ENCODE measurements at regions not wholly inside any gene's neighbourhood (a gene's known extent, or its start where the extent isn't known, plus 50 kb on each side); places are given as distances from the start of the nearest gene placed in this dataset.

GRCh38 chr16:86353948-86354347 lies 156.4 kb upstream of the FOXF1 start:
- no peak for TF ChIP-seq POLR2AphosphoS5 (IDR thresholded peaks at IDR 0.05; ENCODE audit: low read depth, low read length)
- no peak for TF ChIP-seq POLR2A (IDR thresholded peaks at IDR 0.05; ENCODE audit: low read depth, low read length)
